Fibroblast of skin of back (primary cell): ENCODE measurements at regions not wholly inside any gene's neighbourhood (a gene's known extent, or its start where the extent isn't known, plus 50 kb on each side); places are given as distances from the start of the nearest gene placed in this dataset.

Experiments used
- DNase-seq: peaks from one replicate; pipeline ENCODE4 v3.0.0-alpha.2; 2013

- peak; percentile 84 for DNase-seq
These were observed 203.0 kb upstream of the TUT7 start for GRCh38 chr9:86557063-86557766.

- no peak for DNase-seq
These were observed 201.5 kb upstream of the TUT7 start for GRCh38 chr9:86555661-86556060.

GRCh38 chr9:86550401-86550800, 196.2 kb upstream of the TUT7 start:
- DNase-seq: no peak

GRCh38 chr9:86549920-86550319, 195.7 kb upstream of the TUT7 start:
- DNase-seq: peak; percentile 21

GRCh38 chr9:86549401-86549811, 195.2 kb upstream of the TUT7 start:
- DNase-seq: peak; percentile 85

GRCh38 chr9:86548220-86548619, 194.0 kb upstream of the TUT7 start:
- DNase-seq: no peak

- no peak for DNase-seq
These were observed 193.4 kb upstream of the TUT7 start for GRCh38 chr9:86547571-86547970.

- DNase-seq: no peak
These were observed 192.5 kb upstream of the TUT7 start for GRCh38 chr9:86546712-86547111.

- peak; percentile 26 for DNase-seq
These were observed 190.9 kb upstream of the TUT7 start for GRCh38 chr9:86545090-86545489.

- DNase-seq: no peak
These were observed 186.9 kb upstream of the TUT7 start for GRCh38 chr9:86541014-86541570.

GRCh38 chr9:86535406-86535915, 181.3 kb upstream of the TUT7 start:
- DNase-seq: no peak

GRCh38 chr9:86534572-86535258, 180.5 kb upstream of the TUT7 start:
- peak; percentile 76 for DNase-seq

GRCh38 chr9:86531971-86532640, 177.9 kb upstream of the TUT7 start:
- no peak for DNase-seq

GRCh38 chr9:86531273-86531970, 177.2 kb upstream of the TUT7 start:
- peak; percentile 65 for DNase-seq

- DNase-seq: no peak
These were observed 175.5 kb upstream of the TUT7 start for GRCh38 chr9:86529496-86530275.

GRCh38 chr9:86526021-86526420, 171.8 kb upstream of the TUT7 start:
- no peak for DNase-seq

GRCh38 chr9:86525182-86525581, 171.0 kb upstream of the TUT7 start:
- DNase-seq: no peak

- no peak for DNase-seq
These were observed 167.8 kb upstream of the TUT7 start for GRCh38 chr9:86521977-86522376.

- no peak for DNase-seq
These were observed 167.1 kb upstream of the TUT7 start for GRCh38 chr9:86521322-86521721.

- peak; percentile 52 for DNase-seq
These were observed 164.9 kb upstream of the TUT7 start for GRCh38 chr9:86519066-86519615.

GRCh38 chr9:86517475-86517874, 163.3 kb upstream of the TUT7 start:
- no peak for DNase-seq
